ENCODE measurements at regions not wholly inside any gene's neighbourhood (a gene's known extent, or its start where the extent isn't known, plus 50 kb on each side); places are given as distances from the start of the nearest gene placed in this dataset.
"Not testable (repeated sequence)": the region's sequence is repeated elsewhere in the genome, so short reads cannot be mapped to it uniquely, and the experiment has no call there.

DNA sequence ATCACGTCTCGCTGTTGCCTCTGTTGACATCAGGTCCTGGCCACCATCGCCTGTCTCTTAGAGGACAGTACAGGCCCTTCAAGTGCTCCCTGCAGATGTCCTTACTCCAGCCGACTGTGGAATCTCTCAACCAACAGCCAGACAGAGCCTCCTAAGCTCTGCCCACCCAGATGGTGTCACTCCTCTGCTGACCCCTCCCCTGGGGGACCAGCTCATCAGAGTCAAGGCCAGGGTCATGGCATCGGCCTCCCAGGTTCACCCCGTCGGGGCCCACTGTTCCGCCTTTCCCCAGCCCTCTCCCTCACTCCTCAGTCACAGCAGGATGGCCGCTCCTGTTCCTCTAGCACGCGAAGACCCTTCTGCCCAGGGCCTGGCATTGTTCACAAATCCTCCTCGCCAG is 157.3 kb upstream of the TMEM132C start:
- DNase-seq: no peak

DNA sequence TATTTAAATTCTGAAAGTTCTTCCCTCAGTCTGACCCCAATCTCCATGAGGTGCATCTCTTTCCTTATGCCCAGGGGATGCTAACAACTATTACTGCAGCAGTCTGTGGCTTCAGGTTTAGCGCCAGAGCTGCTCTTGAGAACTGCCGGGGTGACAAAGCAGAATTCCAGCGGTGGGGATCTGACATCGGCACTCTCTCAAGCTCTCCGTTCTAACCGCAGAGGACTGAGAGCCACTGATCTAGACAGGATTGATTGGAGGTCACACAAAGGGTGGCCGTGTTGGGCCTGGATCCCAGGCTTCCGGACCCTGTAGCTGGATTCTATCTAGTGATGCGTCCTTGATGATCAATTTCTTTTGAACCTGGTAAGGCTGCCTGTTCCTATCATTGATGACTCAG is 155.6 kb upstream of the TMEM132C start:
- DNase-seq: no peak

DNA sequence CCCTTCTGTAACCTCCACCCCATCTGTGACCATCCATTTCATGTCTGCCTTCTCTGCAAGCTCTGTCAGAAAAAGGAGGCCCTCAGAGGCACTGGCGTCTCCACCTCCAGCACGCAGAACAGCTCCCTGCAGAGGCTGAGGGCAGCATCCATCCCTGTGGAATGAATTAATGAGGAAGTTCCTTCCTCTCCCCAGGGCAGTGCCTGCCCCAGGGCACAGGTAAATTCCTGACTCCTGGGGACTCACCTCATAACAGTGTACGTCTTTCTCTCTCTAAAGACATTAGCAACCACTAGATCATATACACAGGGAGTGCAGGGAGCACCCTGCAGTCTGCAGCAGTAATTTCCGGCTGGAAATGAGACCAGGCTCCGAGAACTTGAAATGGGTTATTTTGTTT is 155.0 kb upstream of the TMEM132C start:
- no peak for DNase-seq

DNA sequence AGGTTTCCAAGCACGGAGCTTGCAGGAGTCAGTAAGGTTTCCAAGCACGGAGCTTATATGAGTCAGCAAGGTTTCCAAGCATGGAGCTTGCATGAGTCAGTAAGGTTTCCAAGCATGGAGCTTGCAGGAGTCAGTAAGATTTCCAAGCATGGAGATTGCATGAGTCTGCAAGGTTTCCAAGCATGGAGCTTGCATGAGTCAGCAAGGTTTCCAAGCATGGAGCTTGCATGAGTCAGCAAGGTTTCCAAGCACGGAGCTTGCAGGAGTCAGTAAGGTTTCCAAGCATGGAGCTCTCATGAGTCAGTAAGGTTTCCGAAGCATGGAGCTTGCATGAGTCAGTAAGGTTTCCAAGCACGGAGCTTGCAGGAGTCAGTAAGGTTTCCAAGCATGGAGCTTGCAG is 153.7 kb upstream of the TMEM132C start:
- DNase-seq: not testable (repeated sequence)

DNA sequence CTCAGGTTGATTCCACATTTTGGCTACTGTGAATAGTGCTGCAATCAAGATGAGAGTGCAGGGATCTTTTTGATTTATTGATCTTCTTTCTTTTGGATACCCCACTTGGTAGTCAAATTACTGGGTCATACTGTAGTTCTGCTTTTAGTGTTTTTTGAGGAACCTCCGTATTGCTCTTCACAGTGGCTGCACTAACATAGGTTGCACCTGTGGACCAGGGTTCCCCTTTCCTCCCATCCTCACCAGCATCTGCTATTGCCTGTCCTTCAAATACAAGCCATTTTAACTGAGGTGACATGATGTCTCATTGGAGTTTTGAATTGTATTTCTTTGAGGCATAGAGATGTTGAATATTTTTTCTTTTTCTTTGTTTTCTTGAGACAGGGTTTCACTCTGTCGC is 152.5 kb upstream of the TMEM132C start:
- no peak for DNase-seq

DNA sequence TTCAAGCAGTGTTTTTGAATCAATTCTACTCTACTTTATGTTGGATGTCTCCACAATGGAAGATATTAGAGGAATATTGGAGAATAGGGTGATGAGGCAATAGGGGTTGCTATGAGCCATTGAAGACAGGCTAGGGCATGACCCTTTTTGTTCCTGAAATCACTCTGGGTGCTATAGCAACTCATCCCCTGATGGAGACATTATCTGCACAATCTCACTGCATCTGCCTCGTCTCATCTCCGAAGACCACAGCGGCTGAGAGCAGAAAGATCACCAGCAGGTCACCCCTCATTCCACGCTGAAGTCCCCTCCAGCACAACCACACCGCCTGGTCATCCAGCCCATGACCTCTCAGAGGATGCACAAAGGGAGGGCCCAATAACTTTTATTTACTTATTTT is 150.4 kb upstream of the TMEM132C start:
- no peak for DNase-seq

DNA sequence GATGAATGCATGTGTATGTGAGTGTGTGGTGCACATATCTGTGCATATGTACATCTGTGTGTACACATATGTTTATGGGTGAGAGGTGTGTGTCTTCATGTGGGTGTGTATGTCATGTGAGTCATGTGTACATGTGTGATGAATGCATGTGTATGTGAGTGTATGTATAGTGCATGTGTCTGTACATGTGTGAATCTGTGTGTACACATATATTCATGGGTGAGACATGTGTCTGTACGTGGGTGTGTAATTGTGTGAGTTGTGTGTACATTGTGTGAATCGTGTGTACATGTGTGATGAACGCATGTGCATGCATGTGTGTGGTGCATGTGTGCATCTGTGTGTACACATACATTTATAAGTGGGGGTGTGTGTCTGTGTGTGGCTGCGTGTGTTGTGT is 146.9 kb upstream of the TMEM132C start:
- DNase-seq: no peak

DNA sequence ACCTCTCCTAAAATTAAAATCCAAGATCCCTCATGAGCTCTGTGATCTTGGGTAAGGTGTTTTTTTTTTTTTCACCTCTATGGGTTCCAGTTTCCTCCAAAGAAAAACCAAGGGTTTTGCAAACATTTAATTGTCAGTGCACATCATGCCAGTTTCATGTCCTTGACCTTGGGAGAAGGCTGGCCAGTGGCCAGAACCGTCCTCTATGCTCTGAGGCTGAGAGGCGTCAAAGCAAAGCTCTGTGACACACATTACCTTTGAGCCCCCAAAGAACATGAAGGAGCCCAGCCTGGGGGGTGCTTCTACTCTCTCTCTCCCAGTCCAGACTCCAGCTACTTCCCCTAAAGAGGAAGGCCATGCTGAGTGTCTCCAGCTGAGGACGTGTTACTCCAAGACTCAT is 145.5 kb upstream of the TMEM132C start:
- no peak for DNase-seq

DNA sequence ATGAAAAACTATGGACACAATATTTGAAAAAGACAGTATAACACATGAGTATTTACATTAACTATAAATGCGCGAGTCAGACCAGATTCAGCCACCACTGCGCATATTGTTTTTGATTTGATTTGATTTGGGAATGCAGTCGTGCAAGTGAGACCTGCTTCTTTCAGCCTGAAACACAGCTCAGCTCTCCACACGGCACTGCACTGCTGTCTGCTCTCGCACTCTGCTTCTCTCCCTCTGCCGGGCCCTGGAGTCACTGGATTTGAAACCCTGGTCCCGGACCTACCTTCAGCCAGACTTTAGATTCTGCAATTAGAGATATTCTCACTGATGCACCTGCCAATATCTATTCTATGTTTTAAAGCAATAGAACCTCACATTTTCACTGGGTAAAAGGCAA is 143.9 kb upstream of the TMEM132C start:
- no peak for DNase-seq

DNA sequence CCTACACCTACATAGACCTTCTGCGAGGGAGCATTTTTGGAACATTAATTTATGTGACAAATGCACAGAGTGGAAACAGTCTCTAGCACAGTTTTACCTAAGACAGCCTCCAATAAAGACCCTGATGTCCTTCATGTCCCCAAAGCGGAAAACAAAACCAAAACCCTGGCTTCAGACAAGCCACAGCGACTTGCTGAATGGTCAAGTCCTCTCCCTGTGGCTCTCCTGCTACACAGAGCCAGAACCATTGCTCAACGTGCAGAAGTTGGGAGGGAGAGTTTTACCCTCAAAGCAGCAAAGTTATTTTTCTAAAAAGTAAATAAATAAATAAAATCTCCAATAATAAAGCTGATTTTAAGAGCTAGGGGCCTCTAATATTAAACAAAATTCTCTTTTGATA is 135.0 kb upstream of the TMEM132C start:
- no peak for DNase-seq

DNA sequence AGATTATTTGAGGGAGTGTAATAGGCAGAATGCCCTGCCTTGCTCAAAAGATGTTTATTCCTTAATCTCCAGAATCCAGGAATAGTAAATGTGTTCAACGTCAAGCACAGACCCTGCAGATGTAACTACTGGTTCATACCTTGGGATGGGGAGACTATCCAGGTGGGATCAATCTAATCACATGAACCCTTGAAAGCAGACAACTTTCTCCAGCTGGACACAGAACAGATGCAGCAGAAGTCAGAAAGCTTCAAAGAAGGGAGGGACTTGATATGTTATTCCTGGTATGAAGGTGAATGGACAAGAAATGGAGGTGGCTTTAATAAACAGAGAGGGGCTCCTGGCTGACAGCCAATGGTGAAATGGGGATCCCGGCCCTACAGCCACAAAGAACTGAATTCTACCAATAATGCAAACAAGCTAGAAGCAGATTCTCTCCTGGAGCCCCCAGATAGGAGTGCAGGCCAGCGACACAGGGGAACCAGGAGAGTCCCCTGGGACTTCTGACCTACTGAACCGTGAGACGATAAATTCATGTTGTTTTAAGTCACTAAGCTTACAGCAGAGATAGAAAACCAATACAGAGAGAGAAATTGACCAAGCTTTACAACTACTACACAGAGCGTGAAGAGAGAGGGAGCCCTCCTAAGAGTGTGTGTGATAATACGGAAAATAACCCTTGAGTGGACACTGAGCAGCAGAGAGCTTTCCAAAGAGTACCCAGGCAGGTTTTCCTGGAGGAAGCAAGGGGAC is 133.5 kb upstream of the TMEM132C start:
- no peak for DNase-seq

DNA sequence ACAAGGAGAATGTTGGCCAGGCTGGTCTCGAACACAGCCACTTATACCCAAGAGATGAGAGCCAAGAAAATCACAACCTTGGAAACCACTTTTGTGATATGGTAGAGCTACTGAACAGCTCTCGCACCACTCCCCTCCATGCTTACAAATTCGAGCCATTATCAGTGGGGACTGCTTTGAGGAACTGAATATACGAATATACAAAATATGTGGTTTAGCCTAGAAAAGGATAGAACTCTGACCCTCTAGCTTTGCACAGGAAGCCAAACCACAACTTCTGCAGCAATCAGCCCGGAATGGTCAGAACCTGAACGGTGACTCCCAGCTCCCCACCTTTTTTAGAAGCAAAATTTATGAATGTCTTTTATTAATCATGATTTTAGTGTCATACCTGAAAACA is 129.8 kb upstream of the TMEM132C start:
- DNase-seq: no peak

DNA sequence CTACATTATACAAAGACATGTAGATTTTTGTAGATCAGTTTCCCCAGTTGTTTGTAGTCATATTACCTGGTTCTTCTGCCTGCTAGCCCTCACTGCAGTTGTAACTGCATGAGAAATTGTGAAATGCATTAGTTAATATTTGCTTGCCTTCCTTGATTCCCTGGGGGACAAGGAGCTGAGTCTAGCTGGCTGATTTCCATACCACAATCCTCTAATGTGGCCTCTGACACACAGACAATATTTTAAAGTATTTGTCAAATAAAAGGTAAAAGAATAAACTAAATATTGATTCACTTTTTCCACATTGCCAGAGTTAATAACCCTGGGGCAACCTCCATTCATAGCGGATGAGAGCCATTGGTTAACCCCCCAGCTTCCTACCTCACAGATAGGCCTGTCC is 128.8 kb upstream of the TMEM132C start:
- no peak for DNase-seq

DNA sequence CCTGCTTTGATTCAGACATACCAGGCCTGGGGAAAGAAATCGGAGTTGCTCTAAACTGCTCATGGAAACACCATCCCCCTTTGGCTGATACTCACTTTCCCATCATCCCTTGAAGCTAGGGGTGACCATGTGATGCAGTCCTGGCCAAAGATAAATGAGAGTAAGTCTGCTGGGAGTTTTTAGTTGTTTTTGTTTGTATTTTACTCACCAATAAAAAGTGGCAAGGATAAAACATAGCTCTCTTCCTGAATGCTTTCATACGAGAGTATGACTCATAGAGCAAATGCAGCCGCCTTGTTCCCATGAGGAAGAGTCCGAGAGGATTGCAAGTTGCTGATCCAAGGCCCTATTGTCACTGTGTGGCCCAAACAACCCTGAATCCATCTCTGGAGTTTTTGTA is 126.4 kb upstream of the TMEM132C start:
- no peak for DNase-seq

DNA sequence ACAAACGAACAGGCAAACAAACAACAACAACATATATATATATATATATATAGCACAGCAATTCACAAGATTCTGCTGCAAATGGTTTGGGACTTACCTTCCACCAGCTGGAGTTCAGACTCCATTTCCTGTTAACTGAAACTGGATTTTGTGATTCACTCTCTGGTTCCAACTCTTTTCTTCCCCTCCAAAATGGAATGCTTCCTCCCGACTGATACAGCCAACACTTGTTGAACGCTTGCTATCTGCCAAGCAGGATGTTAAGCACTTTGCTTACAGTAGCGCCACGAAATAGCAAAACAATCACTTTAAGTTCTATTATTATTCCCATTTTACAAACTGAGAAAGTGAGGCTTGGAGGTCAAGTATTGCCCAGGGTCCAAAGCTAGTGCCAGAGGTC is 116.0 kb upstream of the TMEM132C start:
- DNase-seq: no peak

DNA sequence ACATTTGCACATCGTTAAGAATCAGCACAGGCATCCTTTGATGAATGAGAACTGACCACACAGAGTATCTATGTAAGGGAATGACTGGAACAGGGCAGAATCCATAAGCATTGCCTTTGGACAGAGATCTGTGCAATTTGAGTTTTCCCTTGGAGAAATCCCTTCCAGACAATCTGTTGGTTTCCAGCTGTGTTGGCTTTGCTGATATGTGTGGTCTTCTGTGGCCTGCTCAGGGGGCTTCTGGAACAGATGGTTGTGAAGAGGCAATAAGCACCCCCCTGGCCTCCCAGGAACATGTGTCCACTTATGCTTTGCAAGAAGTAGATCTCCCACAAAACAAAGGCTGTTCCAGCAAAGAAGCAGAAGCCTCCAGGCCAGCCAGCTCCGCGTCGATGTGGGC is 111.4 kb upstream of the TMEM132C start:
- DNase-seq: no peak

DNA sequence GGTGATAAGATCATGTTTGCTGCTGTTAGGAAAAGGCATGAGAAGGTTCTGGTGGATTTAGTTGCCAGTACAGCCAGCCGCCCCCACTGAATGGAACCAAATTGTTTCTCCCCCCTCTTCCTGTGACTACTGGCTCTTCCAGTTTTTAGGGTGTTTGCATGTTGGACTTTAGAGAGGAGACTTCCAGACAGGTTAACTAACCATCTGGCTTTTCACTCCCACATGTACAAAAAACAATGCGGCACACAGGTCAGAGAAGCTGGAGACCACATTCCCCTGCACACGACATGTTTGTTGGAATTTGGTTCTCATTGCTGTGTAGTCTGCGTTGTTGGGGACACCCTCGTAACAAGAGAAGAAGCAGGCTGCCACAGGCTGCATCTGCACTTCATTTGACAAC is 103.9 kb upstream of the TMEM132C start:
- DNase-seq: no peak

DNA sequence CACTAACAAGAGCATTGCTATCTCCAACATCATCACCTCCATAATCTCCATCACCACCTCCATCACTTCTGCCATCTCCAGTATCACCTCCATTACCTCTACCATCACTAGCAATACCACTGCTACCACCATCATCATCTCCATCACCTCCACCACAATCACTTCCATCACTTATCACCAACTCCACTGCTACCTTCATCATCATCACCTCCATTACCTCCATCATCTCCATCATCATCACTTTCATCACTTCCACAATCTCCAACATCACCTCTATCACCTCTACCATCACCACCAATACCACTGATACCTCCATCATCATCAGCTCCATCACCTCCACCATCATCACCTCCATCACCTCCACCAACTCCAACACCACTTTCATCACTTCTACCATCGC is 102.4 kb upstream of the TMEM132C start:
- DNase-seq: no peak

DNA sequence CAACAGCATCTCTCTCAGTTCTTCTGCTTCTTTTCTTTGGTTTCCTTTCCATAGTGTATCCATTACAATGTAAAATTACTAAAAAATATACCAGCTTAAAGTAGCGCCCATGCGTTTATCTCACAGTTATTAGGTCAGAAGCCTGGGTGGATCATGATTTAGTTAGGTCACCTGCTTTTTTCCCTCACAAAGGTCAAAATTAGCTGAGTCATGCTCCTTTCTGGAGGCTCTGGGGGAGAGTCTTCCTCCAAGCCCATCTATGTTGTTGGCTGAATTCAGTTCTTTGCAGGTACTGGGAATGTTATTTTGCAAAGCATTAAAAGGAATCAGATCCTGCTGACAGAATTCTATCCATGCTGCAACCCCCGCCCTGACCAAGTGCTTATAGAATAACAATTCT is 101.6 kb upstream of the TMEM132C start:
- DNase-seq: no peak

DNA sequence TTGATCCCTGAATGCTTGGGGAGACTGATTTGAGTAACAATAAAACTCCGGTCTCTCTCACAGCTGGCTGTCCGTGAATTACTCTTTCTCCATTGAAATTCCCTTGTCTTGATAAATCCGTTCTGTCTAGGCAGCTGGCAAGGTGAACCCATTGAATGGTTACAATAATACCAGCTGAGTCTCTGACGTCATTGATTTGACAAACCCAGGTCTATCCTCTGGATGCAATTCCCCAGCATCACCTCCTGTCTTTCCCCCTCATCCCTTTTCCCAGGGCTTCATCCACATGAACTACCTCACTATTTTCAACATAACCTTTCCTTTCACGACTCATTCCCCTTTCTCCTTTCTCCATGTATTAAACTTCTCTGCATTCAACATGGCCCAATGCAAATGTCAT is 98.7 kb upstream of the TMEM132C start:
- DNase-seq: no peak

DNA sequence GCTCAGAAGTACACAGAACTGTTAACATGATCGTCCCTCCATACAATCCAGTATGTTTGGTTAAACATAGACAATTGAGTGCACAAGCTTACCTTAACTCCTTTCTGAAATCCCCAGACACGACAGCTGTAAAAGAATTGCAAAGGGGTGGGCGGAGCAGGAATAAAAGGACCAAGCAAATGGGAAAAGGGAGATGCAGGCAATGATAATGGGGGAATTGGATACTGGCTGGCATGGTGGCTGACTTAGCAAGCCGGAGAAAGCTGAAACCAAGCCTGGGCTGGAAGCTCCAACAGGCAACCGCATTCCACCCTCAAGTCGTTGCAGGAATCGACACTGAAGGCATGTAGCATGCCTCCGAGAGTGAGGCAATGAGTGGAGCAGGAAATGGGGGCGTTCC is 96.8 kb upstream of the TMEM132C start:
- no peak for DNase-seq

DNA sequence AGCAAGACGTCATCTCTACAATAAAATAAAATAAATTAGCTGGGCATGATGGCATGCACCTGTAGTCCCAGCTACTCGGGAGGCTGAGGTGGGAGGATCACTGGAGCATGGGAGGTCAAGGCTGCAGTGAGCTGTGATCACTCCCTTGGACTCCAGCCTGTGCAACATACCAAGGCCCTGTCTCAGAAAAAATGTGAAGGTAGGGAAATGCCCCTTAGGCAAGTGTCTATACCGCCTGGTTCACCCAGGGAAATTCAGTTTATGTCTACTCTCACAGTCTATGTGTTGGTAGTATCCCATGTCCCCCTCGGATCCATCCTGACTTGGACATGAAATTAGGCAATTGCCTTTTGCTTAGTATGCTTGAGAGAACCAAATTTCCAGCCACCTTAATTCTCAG is 88.4 kb upstream of the TMEM132C start:
- no peak for DNase-seq

DNA sequence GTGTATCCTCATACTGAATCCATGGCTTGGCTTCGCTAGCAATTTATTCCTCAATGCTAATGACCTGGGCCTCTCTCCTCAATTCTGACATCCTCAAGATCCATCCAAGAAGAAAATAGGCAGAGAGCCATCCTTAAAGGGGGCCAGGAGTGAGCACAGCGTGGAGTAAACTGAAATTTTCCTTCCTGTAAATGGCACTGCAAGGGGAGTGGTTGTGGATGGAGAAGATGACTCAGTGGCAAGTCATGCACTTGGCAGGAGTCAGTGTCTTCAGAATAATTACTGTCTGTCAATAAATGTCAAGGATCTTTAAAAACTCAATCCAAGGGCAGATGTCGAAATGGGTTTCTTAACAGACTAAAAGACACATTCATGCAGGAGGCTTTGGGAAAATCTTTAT is 88.0 kb upstream of the TMEM132C start:
- no peak for DNase-seq

DNA sequence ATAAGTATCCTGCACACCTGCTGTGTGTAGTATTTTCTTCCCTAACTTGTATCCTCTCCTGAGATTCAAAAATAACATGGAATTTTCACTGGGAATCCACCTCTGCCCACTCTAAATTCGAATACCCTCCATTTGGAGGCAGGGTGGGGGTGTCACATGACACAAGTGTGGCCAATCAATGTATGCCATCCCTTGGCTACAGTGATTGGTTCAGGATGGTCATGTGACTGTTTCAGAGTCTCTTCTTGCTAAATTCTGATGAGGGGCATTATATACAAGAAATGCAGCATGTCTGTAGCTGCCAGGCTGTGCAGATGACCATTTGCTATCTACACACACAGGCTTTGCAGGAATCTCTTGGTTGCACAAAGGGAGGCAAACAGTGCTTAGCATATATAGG is 86.8 kb upstream of the TMEM132C start:
- no peak for DNase-seq

DNA sequence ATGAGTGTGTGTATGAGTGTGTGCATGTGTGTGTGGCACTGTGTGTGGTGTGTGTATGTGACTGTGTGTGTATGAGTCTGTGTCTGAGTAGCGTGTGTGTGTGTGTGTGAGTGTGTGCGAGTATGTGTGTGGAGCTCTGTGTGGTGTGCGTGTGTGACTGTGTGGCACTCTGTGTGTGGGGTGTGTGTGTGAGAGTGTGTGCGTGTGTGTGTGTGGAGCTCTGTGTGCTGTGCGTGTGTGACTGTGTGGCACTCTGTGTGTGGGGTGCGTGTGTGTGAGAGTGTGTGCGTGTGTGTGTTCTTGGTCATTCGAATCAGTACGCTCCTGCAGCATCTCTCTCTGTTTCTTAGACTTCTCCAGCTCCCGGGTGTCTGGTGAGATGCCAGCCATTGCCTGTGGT is 76.9 kb upstream of the TMEM132C start:
- DNase-seq: no peak

DNA sequence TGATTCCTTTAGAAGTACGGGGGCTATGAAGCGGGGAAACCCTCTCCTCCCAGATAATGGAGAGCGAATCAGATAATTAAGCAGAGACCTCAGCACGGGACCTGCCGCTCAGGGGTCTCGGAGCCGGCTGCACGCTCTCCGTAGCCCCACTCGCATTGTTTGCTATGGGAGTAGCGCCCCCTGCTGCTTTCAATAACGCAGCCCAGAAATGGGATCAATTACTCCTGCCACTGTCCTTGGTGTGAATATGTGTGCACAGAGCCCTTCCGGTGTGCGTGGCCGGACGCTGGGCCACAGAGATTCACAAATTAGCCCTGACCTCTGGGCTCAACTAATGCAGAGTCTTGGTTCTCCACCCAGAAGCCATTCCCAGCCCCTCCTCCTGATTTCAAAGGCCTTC is 76.4 kb upstream of the TMEM132C start:
- no peak for DNase-seq
